HG03025 (cell line): ENCODE measurements at regions not wholly inside any gene's neighbourhood (a gene's known extent, or its start where the extent isn't known, plus 50 kb on each side); places are given as distances from the start of the nearest gene placed in this dataset.
"Not testable (repeated sequence)": the region's sequence is repeated elsewhere in the genome, so short reads cannot be mapped to it uniquely, and the experiment has no call there.

Experiments used
- ATAC-seq: cut with Tn5 transposase; IDR thresholded peaks from one replicate; pipeline ENCODE4 v1.9.1; 2021; ENCODE audit warnings: mild to moderate bottlenecking, moderate library complexity; ENCODE audit not compliant: unreplicated experiment, low FRiP score

DNA sequence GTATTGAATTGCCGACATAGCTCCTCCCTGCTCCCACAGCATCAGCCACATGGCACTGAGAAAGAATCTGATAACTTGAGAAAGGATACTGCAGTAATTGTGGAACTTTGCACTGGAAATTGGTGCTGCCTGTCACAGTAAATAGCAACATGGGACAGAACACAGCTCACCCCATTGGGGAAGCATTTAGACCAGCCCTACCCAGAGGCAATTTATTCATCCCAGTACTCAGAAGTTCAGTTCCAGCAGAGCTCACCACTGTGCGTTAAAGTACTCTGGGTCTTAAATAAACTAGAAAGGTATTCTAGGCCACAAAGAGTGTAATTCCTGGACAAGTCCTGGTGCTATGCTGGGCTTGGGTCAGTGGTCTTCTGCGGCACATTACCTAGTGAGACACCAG, 347.1 kb downstream of the PYDC2 start:
- ATAC-seq = no peak

DNA sequence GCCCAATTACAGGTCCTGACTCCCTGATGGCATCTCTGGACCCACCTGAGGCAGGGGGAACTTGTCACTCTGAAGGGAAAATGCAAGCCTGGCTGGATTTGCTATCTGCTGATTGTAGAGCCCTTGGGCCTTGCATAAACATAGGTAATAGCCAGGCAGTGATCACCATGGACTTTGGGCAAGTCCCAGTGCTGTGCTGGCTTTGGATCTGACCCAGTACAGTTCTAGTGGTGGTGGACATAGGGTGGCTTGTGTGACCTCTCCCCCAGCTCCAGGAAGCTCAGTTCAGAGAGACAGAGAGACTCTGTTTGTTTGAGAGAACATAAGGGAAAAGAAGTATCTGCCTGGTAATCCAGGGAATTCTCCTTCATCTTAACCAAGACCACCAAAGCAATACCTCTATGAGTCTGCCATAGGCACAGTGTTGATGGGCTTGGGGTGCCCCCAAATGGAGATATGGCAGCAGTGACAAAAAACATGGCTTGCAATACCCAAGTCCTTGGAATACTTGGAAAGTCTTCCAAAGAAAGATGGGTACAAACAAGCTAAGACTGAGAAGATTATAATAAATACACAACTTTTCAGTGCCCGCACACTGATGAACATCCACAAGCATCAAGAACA, 348.5 kb downstream of the PYDC2 start:
- no peak for ATAC-seq

DNA sequence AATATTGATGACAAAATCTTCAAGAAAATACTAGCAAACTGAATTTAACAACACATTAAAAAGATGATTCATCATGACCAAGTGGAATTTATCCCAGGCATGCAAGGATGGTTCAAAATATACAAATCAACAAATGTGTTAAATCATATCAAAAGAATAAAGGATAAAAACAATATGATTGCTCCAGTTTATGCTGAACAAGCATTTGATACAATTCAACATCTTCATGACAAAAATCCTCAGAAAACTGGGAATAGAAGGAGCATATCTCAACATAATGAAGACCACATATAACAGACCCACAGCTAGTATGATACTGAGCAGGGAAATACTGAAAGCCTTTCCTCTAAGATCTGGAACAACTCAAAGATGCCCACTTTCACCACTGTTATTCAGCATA, 352.3 kb downstream of the PYDC2 start:
- ATAC-seq = no peak

DNA sequence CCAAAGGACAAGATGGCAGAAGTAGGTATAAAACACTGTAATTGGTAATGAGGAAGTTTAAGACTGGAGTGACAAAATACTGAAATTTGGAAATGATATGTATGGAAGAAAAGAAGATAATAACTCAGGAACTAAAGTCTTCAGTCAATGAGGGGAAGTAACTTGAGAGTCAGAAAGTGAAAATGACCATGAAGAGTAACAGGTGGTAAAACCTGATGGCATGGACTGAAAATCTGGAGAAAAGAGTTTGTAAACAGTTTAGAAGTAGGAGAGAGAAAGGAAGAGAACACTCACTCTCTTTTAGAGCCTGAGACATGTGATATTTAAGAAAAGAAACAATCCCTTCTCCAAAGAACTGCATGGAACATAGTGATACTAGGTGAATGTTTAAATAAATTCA, 387.9 kb downstream of the PYDC2 start:
- no peak for ATAC-seq

DNA sequence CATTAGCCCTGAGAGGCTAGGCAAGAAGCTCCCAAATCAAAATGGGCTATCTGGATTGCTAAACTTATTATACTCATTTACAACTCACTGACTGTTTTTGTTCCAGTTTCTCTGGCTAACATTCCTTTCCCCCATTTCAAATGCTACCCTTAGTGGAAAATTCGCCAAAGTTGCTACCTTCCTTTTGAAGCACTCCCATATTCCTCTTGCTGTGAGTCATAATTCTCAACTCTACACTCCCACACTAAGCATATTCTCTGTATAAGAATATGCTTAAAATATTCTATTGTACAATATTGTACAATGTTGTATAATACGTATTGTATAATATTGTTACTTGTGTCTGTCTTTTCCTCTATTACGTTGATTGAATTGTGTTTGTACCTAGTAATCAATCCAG, 398.6 kb downstream of the PYDC2 start:
- no peak for ATAC-seq

DNA sequence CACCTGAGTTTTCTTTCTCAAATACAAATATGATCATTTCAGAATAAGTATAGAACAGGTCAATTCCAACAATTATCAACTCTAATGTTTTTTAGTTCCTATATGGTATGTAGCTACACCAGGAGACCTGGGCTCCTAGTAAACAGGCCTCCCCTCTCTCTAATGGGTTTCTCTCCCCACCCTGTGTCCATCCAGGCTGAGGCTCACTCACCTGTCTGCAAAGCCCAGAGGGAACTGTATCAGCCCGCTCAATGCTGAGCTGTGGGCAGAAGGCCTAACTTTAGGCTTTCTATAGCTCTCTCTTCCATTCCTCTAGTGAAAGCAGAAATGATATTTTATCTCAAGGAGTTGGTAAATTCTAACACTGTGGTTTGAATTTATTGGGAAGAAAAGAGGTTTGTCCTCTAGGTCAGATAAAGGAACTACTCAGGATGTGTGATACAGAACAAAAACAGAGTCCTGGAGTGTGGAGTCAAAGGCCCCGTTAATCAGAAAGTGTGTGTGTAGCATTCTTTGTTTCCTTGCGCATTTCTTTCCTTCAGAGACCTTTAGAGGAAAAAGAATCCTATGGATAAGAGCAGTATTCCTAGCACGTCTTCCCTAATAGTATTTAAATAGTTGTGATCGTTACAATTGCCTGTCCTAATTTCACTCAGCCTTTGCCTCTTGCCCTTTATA, 408.9 kb downstream of the PYDC2 start:
- ATAC-seq = no peak

DNA sequence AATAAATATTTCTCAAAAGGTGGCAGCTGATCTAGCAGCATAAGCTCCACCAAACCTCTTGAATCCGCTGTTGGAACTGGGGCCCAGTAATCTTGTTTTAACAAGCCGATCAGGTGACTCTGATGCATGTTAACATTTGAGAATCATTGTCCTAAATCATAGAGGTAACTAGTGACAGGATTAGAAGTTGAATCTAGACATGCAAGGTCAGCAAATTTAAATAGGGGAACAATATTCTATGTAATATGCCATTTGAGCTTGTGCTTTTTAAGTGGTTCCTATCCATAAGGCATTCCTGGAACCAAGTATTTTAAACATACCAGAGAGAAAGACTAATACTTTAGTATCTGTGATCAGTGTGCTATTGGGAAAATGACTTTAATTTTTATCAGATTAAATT, 412.8 kb downstream of the PYDC2 start:
- ATAC-seq = no peak

DNA sequence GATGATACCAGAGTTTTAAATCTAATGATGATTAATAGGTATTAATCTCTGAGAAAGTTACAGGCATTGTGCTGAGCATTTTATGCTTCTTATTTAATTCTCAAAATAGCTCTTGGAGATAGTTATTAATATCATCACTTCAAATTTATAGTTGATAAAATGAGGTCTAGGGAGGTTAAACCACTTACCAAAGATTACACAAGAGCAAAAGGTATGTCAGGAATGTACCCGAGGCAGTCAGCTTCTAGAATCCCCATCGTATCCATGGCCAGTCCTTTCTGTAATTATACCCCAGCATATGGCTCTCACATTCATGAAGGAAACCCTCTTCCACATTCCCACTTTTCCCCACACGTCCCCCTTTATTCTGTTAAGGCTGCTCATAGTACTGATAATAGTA, 421.3 kb downstream of the PYDC2 start:
- ATAC-seq = no peak

DNA sequence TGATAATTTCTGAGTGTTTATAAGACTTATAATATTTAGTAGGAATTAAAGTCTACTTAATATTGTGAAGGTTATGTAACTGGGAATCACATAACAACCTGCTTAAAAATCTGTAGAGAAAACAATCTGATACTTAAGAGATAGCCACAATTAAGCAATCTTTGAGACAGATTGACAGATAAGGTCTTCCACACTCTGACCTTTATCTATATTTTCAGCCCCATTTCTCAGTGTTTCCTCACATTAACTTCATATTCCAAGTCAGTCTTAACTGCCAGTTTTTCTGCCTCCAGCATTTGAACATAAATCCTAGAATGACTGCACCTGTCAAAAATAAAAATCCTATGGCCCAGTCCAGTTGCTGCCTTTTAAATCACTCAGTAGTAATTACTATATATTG, 423.2 kb downstream of the PYDC2 start:
- no peak for ATAC-seq

DNA sequence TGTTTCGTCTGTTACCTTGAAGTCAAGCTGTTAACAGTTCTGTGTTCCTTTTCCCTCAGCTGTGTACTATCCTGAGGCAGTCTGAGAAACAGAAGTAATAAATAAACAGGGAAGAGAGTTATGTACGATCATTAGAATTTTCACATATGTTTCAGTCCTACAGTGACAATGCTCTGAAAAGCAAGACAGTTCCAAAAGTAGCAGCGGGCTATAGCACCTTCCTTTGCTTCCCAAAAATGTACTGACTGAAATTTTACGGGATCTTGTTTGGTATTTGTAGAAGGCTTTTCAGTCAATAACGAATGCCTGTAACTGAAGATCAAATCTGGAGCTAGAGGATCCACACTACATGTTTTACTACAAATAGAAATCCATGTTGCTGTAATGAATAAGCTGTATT, 428.1 kb downstream of the PYDC2 start:
- no peak for ATAC-seq

DNA sequence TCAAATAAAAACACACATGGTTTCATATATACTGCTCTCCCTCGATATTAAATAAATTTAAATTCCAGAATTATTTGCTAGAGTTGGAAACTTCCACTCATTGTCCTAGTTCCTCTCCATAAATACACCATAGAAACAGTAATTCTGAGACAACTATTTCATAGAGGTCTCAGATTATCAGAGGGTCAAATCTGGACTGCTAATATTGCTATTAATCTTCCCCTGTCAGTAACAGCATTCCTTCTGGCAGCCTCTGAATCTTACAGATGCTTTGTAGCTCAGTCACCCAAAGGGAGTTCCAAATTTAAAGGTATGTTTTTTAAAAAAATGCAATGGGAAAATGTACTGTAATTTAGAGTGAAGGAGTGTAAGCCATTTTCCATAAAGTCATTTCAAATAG, 428.8 kb downstream of the PYDC2 start:
- ATAC-seq = no peak

DNA sequence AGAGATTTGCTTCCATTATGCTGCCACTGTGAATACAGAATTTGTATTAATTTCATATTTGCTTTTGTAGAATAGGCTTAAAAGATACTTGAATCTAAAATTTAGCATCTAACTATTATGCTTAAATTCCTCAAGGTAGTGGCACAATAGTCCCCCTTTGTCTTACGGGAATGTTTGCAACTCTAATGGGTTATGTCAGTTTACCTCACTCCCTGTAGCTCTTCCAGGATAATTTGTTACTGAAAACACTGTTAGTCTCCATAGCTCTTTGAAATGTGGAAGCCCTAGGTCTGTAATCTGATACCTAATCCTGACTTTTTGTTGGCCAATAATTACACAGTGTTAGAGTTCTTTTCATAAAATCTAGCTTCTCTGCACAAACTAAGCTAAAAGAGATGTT, 433.4 kb downstream of the PYDC2 start:
- no peak for ATAC-seq

DNA sequence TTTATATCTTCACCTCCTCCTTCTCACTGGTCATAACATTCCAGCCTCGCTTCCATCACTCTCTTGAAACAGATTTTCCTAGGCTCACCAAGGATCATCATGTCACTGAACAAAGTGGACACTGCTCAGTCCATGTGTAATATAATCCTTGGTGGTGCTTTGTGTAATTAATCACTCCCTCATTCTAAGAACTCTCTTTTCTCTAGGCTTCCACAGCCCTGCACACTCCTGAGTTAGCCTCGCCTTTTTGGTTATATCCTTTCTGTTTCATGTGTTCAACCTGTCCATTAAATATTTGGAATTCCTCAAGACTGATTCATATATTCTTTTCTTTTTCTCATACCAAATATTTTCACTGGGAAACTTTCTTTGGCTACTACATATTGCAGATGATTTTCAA, 440.8 kb downstream of the PYDC2 start:
- no peak for ATAC-seq

DNA sequence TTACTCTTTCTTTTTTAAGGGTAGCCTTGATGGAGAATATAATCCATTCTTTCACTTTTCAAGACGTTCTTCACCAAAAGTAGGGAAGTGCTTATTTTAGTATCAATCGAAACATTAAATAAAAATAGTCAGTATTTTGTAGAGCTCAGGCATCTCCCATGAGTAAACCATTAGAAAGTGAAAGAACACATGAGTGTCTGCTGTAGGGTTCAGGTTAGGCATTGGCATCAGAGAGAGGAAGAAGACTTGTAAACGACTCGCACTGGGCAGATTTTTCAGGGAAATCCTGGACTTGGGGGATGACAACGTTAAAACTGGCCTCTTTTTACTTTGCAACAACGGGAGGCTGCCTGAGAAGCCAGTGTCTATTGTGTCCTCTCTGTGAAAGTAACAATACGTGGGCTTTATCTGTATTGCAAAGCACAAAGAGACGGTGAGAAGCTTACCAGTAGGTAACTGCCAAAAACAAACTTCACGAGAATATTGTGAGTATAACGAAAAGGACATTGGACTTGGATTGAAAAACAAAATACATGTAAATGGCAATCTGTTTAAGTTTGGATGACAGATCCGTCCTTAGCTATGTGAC, 451.7 kb downstream of the PYDC2 start:
- ATAC-seq = no peak

DNA sequence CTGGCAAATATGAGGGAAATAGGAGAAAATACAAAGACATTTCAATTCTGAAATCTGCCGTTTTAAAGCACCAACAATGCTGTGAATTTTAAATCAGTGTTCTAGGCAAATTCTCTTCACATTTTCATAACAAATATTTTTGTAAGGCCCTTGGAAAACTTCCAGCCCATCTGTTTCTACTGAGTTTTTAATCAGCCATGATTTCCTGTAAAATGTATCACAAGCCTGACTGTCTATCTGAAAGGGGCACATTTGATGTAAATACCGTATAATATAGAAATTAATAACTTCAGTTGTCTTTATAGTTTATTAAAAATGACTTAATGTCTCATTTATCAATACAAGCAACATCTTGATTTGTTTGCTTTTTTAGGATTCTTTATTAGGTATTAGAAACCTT, 454.7 kb downstream of the PYDC2 start:
- no peak for ATAC-seq

DNA sequence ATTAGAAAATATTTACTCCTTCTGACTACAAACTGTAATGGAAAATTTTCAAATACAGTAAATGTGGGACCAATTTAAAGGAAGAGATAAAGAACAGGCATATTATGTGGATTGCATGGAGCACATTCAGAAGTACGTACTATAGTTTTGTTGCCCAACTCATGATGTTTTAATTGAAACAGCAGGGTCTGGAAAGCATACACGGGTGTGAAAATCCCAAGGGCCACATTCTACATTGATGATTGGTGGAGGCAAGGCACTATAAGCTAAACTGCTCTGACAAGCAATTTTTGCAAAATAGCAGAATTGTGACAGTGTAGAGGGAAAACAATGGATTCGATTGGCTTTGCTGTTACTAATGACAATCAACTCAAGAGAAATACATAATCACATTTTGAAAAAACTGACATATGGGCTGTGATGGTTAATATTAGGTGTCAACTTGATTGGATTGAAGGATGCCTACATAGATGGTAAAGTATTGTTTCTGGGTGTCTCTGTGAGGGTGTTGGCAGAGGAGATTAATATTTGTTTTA, 458.6 kb downstream of the PYDC2 start:
- no peak for ATAC-seq

DNA sequence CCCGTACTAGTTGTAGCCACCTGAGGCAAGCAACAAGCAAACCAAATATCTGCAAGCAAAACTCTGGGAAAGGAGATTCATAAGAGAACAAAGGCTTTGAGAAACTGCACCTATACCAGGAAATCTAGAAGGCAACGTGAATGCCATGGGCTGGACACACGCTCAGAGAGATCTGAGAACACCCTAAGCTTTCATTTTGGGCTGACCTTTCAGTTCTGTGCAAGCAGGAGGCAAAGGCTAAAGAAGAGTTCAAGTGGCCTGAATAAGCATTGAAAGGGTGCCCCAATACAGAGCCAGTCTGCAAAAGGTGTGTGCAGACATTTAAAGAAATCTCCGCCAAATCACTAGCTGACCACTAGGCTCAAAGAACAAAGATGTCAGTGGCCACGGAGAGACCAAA, 461.6 kb downstream of the PYDC2 start:
- ATAC-seq = no peak

DNA sequence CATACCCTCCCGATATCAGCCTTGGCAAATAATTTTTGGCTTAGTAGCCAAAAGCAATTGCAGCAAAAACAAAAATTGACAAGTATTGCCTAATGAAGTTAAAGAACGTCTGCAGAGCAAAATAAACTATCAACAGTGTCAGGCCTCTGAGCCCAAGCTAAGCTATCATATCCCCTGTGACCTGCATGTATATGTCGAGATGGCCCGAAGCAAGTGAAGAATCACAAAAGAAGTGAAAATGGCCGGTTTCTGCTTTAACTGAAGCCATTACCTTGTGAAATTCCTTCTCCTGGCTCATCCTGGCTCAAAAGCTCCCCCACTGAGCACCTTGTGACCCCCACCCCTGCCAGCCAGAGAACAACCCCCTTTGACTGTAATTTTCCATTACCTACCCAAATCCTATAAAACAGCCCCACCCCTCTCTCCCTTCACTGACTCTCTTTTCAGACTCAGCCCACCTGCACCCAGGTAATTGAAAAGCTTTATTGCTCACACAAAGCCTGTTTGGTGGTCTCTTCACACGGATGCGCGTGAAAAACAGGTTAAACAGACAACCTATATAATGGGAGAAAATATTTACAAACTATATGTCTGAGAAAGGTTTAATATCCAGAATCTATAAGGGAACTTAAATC, 466.3 kb downstream of the PYDC2 start:
- ATAC-seq = not testable (repeated sequence)

DNA sequence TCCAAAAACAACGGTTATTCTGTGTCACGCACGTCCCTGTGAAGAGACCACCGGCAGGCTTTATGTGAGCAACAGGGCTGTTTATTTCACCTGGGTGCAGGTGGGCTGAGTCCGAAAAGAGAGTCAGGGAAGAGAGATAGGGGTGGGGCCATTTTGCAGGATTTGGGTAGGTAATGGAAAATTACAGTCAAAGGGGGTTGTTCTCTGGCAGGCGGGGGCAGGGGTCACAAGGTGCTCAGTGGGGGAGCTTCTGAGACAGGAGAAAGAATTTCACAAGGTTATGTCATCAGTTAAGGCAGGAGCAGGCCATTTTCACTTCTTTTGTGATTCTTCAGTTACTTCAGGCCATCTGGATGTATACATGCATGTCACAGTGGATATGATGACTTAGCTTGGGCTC, 467.0 kb downstream of the PYDC2 start:
- ATAC-seq = not testable (repeated sequence)

DNA sequence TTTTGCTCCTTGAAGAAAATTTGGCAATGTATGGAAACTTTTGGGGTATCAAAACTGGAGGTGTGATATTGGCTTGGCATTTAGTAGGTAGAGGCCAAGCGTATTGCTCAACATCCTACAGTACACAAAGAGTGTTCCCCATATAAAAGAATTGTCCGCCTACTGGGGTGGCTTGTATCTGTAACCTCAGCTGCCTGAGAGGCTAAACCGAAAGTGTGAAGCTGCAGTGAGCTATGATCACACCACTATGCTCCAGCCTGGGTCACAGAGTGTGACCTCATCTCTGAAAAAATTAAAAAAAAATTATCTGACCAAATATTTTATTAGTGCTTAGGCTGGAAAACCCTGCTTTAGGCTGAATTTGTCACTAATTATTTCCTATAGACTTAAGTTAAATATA, 483.9 kb downstream of the PYDC2 start:
- ATAC-seq = no peak

DNA sequence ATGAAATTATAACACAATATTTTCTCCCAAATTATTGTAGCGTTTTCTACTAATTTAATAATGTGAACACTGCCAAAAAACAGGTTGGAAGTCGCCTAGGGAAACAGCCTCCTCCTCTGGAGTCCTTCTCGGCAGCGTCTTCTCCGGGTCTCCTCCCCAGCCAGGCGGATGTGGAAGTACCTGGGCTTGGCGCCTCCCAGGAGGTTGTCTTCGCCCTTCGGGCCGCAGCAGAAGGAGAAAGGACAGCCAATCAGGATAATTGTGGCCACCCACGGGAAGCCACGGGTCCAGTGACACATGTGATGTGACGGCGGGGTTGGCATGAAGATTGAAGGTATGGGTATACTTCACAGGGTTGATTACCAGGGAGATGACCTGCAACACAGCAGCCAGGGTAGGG, 491.2 kb downstream of the PYDC2 start:
- no peak for ATAC-seq

DNA sequence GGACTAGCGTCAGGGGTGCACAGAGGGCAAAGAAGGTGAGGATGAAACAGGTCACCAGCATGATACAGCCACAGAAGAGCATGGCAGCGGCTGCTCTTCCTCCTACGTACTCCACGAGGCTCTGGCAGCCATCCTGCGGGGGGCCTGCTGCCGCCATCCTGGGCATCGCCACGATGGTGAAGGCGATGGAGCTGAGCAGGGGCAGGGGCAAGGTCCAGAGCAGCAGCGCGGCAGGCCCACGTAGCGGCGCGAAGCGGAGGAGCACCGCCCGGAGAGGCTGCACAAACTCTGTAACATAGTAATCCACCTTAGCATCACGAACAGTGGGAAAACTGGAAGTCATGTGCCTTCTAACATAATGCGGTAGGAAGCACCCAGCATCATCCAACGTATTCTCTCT, 491.6 kb downstream of the PYDC2 start:
- ATAC-seq = no peak
